Sigmoid colon (tissue), 6 donors: ENCODE measurements at regions not wholly inside any gene's neighbourhood (a gene's known extent, or its start where the extent isn't known, plus 50 kb on each side); places are given as distances from the start of the nearest gene placed in this dataset.

Source experiments
- DNase-seq: peaks from one replicate; pipeline ENCODE4 v3.0.0-alpha.2; 2019
- H3K27ac ChIP-seq, 4 donors: fragments of 200-600 bp; sonication (generic); one replicate each; pipeline ENCODE4 v1.5.1; 2016 to 2019; ENCODE audit warnings: mild to moderate bottlenecking in 1 of 4
- H3K27me3 ChIP-seq, 3 donors: fragments of 200-600 bp; sonication (generic); one replicate each; pipeline ENCODE4 v1.5.1; 2019; ENCODE audit warnings: mild to moderate bottlenecking in 1 of 3
- H3K36me3 ChIP-seq, 4 donors: fragments of 200-600 bp; sonication (generic); one replicate each; pipeline ENCODE4 v1.5.1; 2016 to 2019
- H3K4me1 ChIP-seq, 4 donors: fragments of 200-600 bp; sonication (generic); one replicate each; pipeline ENCODE4 v1.5.1; 2017 to 2019
- H3K4me3 ChIP-seq, 4 donors: fragments of 200-600 bp; sonication (generic); one replicate each; pipeline ENCODE4 v1.5.1; 2017 to 2019; ENCODE audit warnings: mild to moderate bottlenecking in 2 of 4, moderate library complexity in 1 of 4
- H3K9me3 ChIP-seq, 4 donors: fragments of 200-600 bp in 3 of 4; sonication (generic) in 3 of 4; one replicate each; pipeline versions ENCODE4 v1.5.1 to v1.6.1; 2013 to 2019
- CTCF ChIP-seq, 4 experiments: fragments of 450-650 bp in 3 of 4; fragments of 200-600 bp in 1 of 4; IDR thresholded peaks; one replicate each; pipeline ENCODE4 v1.5.1; 2016 to 2019; ENCODE audit warnings: antibody characterized with exemption in 4 of 4, mild to moderate bottlenecking in 3 of 4, moderate library complexity in 2 of 4
- EP300 ChIP-seq, 4 donors: sonication (generic); formaldehyde crosslinking; IDR thresholded peaks; one replicate each; pipeline ENCODE4 v1.6.1; 2017; ENCODE audit warnings: antibody characterized with exemption in 4 of 4
- POLR2A ChIP-seq, 2 donors: fragments of 450-650 bp; IDR thresholded peaks; one replicate each; pipeline ENCODE4 v1.6.1; 2016; ENCODE audit warnings: antibody characterized with exemption in 2 of 2, mild to moderate bottlenecking in 2 of 2, moderate library complexity in 2 of 2
- POLR2AphosphoS5 ChIP-seq, 4 donors: sonication (generic); formaldehyde crosslinking; IDR thresholded peaks; one replicate each; pipeline ENCODE4 v1.6.1; 2017; ENCODE audit warnings: antibody characterized with exemption in 4 of 4
- WGBS, 2 donors: extraction: QIAGEN DNeasy Blood & Tissue Kit; methylation state at CpG; one replicate each; pipeline ENCODE4 v1.1.7; 2013; 5-methylcytosine and 5-hydroxymethylcytosine counted together
- intact Hi-C: fragments of 100-400 bp; cut with DNase I; formaldehyde crosslinking; loops from one replicate; pipeline ENCODE4 v1.15.1; 2023
- donor health status: healthy with polysubstance abuse.
- donor health status: healthy.

GRCh38 chr1:38418195-38419030 is 371.8 kb upstream of the POU3F1 start:
- TF ChIP-seq POLR2AphosphoS5 (IDR thresholded peaks at IDR 0.05) (no peak), POLR2A (IDR thresholded peaks at IDR 0.05) (no peak), EP300 (IDR thresholded peaks at IDR 0.05) (no peak), CTCF (IDR thresholded peaks at IDR 0.05) (no peak)
- Histone ChIP-seq H3K9me3 (peaks cover 0 to 1% (median 0%) of the 10 kb centered on the region in 4 donors), H3K4me1 (no peaks in the 10 kb centered on the region), H3K27ac (no peak overlapping the region), H3K27me3 (peaks cover 0 to 6% (median 0%) of the 10 kb centered on the region in 3 donors), H3K36me3 (no peaks in the 10 kb centered on the region), H3K4me3 (no peak overlapping the region)
- WGBS, 2 donors, result 76 to 78% methylated on average over 9 of the region's 9 CpGs
- intact Hi-C loops, result no loop called here
- no peak for DNase-seq

GRCh38 chr1:38403667-38404066 is 357.1 kb upstream of the POU3F1 start:
- Histone ChIP-seq H3K9me3 (peaks cover 0 to 12% (median 0%) of the 10 kb centered on the region in 4 donors), H3K27me3 (no peaks in the 10 kb centered on the region), H3K4me1 (no peaks in the 10 kb centered on the region), H3K36me3 (no peaks in the 10 kb centered on the region), H3K27ac (no peak overlapping the region), H3K4me3 (no peak overlapping the region)
- DNase-seq, result no peak
- intact Hi-C loops, result no loop called here
- no peak for TF ChIP-seq CTCF (IDR thresholded peaks at IDR 0.05)
- no peak for TF ChIP-seq EP300 (IDR thresholded peaks at IDR 0.05)
- TF ChIP-seq POLR2A (IDR thresholded peaks at IDR 0.05), result no peak
- no peak for TF ChIP-seq POLR2AphosphoS5 (IDR thresholded peaks at IDR 0.05)
- 54 to 80% methylated on average over 2 of the region's 2 CpGs for WGBS, 2 donors

GRCh38 chr1:38402230-38402815 is 355.7 kb upstream of the POU3F1 start:
- no peak for DNase-seq
- TF ChIP-seq POLR2A (IDR thresholded peaks at IDR 0.05) (no peak), CTCF (IDR thresholded peaks at IDR 0.05) (no peak), EP300 (IDR thresholded peaks at IDR 0.05) (no peak), POLR2AphosphoS5 (IDR thresholded peaks at IDR 0.05) (no peak)
- Histone ChIP-seq H3K4me1 (no peaks in the 10 kb centered on the region), H3K27ac (no peak overlapping the region), H3K4me3 (no peak overlapping the region), H3K36me3 (no peaks in the 10 kb centered on the region), H3K9me3 (peaks cover 0 to 12% (median 0%) of the 10 kb centered on the region in 4 donors), H3K27me3 (no peaks in the 10 kb centered on the region)
- intact Hi-C loops, result no loop called here
- 31 to 75% methylated on average over 2 of the region's 2 CpGs for WGBS, 2 donors

- intact Hi-C loops, result no loop called here
- H3K9me3 ChIP-seq, result peaks cover 0 to 4% (median 0%) of the 10 kb centered on the region in 4 donors
- no peak overlapping the region for H3K4me3 ChIP-seq
- H3K27me3 ChIP-seq, result no peaks in the 10 kb centered on the region
- H3K4me1 ChIP-seq, result no peaks in the 10 kb centered on the region
- no peak overlapping the region for H3K27ac ChIP-seq
- 79 to 97% methylated on average over 1 of the region's 1 CpG for WGBS, 2 donors
- H3K36me3 ChIP-seq, result no peaks in the 10 kb centered on the region
- no peak for DNase-seq
- TF ChIP-seq POLR2AphosphoS5 (IDR thresholded peaks at IDR 0.05) (no peak), CTCF (IDR thresholded peaks at IDR 0.05) (no peak), EP300 (IDR thresholded peaks at IDR 0.05) (no peak), POLR2A (IDR thresholded peaks at IDR 0.05) (no peak)
These were observed 350.0 kb upstream of the POU3F1 start for GRCh38 chr1:38396606-38397005.
